Heart left ventricle (tissue), 13 donors: ENCODE measurements at regions not wholly inside any gene's neighbourhood (a gene's known extent, or its start where the extent isn't known, plus 50 kb on each side); places are given as distances from the start of the nearest gene placed in this dataset.

Source experiments
- CTCF ChIP-seq, 12 donors: fragments of 200-600 bp; sonication (generic) in 4 of 12; IDR thresholded peaks; one replicate each; pipeline versions ENCODE4 v1.5.0 to v1.8.0; 2018 to 2022; ENCODE audit warnings: antibody characterized with exemption in 12 of 12, mild to moderate bottlenecking in 5 of 12
- POLR2A ChIP-seq, 2 donors: fragments of 450-650 bp; IDR thresholded peaks; one replicate each; pipeline ENCODE4 v1.6.1; 2017; ENCODE audit warnings: antibody characterized with exemption in 2 of 2, mild to moderate bottlenecking in 2 of 2, moderate library complexity in 2 of 2
- donor health status: ischemic (EF 13 %, LVEDD 7.1; RV severe dilation, severe dysfunction).
- donor health status: DM: no; HTN: yes; CAD: no.
- donor health status: DM: no; HTN: no; CAD: no.
- donor health status: ischemic (EF 25% LVEDD 6.9; RV normal size, moderate dysfunction).
- donor health status: ischemic (EF 25% LVEDD 5.7; RV mildly dilated, moderate dysfunction).
- donor health status: ischemic (EF 35%, LVEDD 5.7; RV mildly dilated, moderate dysfunction).
- donor health status: nonischemic (EF 11% LVEDD 7.7; RV severe dilation, severe dysfunction).
- donor health status: DM: yes; HTN: yes; CAD: no.
- donor health status: PGD.
- donor health status: ischemic (EF 29% LVEDD 5.4; RV normal size, mild dysfunction).
- donor health status: nonischemic (EF 23%, LVEDD 6.1; RV moderate dilation, normal function).

DNA sequence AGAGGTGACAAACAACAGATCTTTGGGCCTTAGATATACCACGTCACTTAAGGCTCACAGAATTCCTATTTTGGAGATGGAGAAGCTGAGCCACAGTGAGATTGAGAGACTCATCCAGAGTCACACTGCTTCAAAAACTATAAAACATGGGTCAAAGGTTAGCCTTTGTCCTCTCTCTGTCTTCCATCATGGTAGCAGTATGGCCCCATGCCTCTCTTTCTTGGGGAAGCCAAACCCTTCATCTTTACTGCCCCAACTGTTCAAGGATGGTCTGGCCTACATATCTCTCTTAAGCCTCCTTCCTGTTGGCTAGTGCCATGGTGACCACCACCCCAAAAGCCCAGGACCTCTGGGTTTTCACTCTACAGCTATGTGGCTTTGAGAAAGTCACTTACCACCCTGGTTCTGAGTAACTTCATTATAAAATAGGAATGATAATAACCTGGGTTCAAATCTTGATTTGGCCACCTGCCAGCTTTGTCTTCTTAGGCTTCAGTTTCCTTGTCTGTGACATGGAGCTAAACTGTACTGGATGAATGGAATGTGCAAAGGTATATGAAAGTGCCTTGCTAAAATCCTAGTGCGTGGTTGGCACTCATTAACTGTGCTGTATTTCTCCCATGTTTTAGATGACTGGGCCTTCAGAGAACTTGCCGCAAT lies 85.9 kb upstream of the JUN start:
- no peak for TF ChIP-seq CTCF (IDR thresholded peaks at IDR 0.05)
- no peak for TF ChIP-seq POLR2A (IDR thresholded peaks at IDR 0.05)
